Small intestine (tissue), 7 donors: ENCODE measurements at regions not wholly inside any gene's neighbourhood (a gene's known extent, or its start where the extent isn't known, plus 50 kb on each side); places are given as distances from the start of the nearest gene placed in this dataset.

Experiments
- DNase-seq, 2 donors: peaks; one replicate each; pipeline versions ENCODE4 v3.0.0 to v3.0.0-alpha.2; 2013
- FAIRE-seq: peaks from 2 replicates; lab custom pipeline; 2012; peaks lifted over from hg19 to GRCh38; lab: Jason Lieb, UNC
- H3K27ac ChIP-seq, 3 donors: one replicate each; pipeline ENCODE4 v1.5.1; 2013; ENCODE audit warnings: low read length in 2 of 3, mild to moderate bottlenecking in 2 of 3, control low read depth in 1 of 3, inconsistent platforms in 1 of 3, low read depth in 1 of 3, moderate library complexity in 1 of 3
- H3K27me3 ChIP-seq, 3 donors: one replicate each; pipeline ENCODE4 v1.6.1; 2013; ENCODE audit warnings: low read length in 3 of 3, inconsistent platforms in 1 of 3; ENCODE audit not compliant: control insufficient read depth in 3 of 3, insufficient read depth in 3 of 3
- H3K36me3 ChIP-seq, 3 donors: one replicate each; pipeline ENCODE4 v1.6.1; 2013; ENCODE audit warnings: low read length in 3 of 3, inconsistent platforms in 1 of 3, low read depth in 1 of 3, mild to moderate bottlenecking in 1 of 3, moderate library complexity in 1 of 3; ENCODE audit not compliant: control insufficient read depth in 3 of 3, insufficient read depth in 2 of 3
- H3K4me1 ChIP-seq, 3 donors: one replicate each; pipeline ENCODE4 v1.6.1; 2013; ENCODE audit warnings: low read length in 2 of 3, inconsistent platforms in 1 of 3, low read depth in 1 of 3, mild to moderate bottlenecking in 1 of 3, moderate library complexity in 1 of 3; ENCODE audit not compliant: control insufficient read depth in 3 of 3, insufficient read depth in 2 of 3
- H3K4me3 ChIP-seq, 3 donors: one replicate each; pipeline ENCODE4 v1.5.1; 2013; ENCODE audit warnings: low read length in 3 of 3, control low read depth in 1 of 3, inconsistent platforms in 1 of 3, low read depth in 1 of 3, mild to moderate bottlenecking in 1 of 3, moderate library complexity in 1 of 3
- H3K9me3 ChIP-seq, 2 donors: one replicate each; pipeline ENCODE4 v1.6.1; 2013; ENCODE audit warnings: low read depth in 1 of 2, low read length in 1 of 2; ENCODE audit not compliant: control insufficient read depth in 2 of 2, insufficient read depth in 1 of 2
- WGBS, 3 donors: extraction: QIAGEN DNeasy Blood & Tissue Kit; methylation state at CpG; one replicate each; pipeline ENCODE4 v1.1.7; 2013; 5-methylcytosine and 5-hydroxymethylcytosine counted together
- donor health status: healthy with polysubstance abuse.
- donor health status: control.
- donor health status: control.
- donor health status: Bipolar disorder and iron deficiency.
- donor health status: healthy.

DNA sequence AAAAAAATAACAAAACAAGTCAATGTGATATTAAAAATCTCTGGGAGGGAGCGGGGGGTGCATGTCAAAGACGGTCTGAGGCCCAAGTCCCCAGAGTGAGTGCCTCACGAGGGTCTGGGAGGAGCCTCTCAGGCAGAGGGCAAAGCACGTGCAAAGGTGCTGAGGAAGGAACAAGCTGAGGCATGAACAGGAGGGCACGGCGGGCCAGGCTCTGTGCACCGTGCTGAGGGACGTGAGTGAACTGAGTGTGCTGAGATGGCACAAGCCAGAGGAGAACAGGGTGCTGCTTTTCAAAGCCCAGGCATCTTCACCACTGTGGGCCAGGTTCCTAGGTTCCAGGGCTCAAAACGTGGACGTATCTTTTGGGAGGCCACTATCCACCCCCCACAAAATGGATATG lies 142.1 kb upstream of the PHACTR3 start:
- Histone ChIP-seq H3K4me1 (no peaks in the 10 kb centered on the region), H3K27me3 (peaks cover 0 to 3% (median 0%) of the 10 kb centered on the region in 3 donors), H3K9me3 (peaks cover 0 to 6% of the 10 kb centered on the region in 2 donors), H3K27ac (no peak overlapping the region), H3K4me3 (no peak overlapping the region), H3K36me3 (no peaks in the 10 kb centered on the region)
- 77 to 84% (median 83%) methylated on average over 9 to 10 of the region's 10 CpGs for WGBS, 3 donors
- DNase-seq (no peak), FAIRE-seq (no peak)

DNA sequence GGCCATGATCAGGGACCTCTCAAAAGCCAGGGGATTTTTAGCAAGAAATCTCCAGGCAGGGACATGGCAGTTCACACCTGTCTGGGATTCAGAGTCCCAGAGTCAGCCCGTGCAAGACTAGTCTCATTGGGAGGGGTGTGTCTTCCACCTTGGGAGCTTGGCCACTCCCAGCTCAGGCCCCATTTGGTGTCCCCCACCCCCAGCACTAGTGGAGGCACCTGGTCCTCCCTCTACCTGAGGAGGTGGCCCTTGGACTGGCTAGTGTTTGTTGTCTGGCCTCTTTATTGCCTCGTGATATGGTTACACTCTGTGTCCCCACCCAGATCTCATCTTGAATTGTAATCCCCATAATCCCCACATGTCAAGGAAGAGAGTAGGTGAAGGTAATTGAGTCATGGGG lies 140.8 kb upstream of the PHACTR3 start:
- Histone ChIP-seq H3K36me3 (no peaks in the 10 kb centered on the region), H3K4me1 (no peaks in the 10 kb centered on the region), H3K27me3 (peaks cover 0 to 3% (median 0%) of the 10 kb centered on the region in 3 donors), H3K4me3 (no peak overlapping the region), H3K27ac (no peak overlapping the region), H3K9me3 (peaks cover 0 to 6% of the 10 kb centered on the region in 2 donors)
- 13 to 61% (median 42%) methylated on average over 2 of the region's 2 CpGs for WGBS, 3 donors
- DNase-seq (peak; percentile 19 to 25), FAIRE-seq (no peak)

DNA sequence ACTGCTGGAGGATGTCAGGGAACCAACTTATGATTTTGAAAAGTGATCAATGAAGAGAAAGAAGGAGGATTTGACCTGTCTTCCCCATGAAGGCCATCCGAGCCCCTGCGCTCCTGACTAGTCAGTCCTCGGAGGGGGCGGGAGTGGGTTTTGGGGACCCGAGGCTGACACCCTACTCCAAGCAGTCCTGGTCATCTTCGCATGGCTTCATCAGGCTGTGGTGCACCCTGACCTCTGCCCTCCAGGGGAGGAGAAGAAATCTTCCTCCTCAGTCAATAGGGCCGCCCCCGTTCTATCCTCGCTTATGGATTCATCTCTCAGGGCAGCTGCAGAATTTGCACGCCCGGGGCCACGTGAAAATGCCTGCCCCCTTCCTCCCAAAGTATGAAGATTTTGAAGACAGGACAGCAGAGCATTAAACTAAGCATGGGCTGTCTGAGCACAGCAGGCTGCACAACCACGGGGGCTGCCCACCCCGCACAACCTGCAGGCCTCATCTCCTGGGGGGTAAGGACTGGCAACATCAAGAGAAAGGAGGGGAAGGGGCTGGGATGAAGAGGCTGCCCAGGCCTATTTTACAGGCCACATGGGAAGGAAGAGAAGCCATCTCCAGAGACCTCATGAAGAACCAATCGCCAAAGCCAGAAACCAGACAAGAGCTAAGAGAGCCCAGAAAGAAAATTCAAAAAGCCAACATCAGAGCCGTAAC lies 138.1 kb upstream of the PHACTR3 start:
- H3K4me1 ChIP-seq: no peaks in the 10 kb centered on the region
- no peaks in the 10 kb centered on the region for H3K36me3 ChIP-seq
- FAIRE-seq (no peak), DNase-seq (no peak)
- H3K4me3 ChIP-seq: no peak overlapping the region
- 90 to 94% (median 92%) methylated on average over 16 of the region's 16 CpGs for WGBS, 3 donors
- no peaks in the 10 kb centered on the region for H3K9me3 ChIP-seq
- no peak overlapping the region for H3K27ac ChIP-seq
- H3K27me3 ChIP-seq: peaks cover 0 to 2% (median 0%) of the 10 kb centered on the region in 3 donors

DNA sequence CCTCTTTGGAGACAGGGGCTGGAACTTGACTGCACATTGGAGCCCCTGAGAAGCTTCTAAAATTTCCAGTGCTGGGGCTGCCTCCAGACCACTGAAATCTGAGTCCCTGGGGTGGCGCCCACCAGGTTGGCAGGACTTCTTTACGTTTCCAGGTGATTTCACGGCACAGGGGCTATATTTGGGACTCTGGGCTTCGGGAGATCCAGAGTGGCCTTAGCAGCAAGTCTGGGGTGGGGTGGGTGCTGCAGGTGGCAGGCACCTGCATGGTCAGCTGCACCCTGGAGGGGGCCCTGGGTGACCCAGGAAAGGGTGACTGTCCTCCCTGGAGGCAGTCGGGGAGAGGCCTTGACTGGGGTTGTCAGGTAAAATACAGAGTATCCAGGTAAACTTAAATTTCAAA lies 135.5 kb upstream of the PHACTR3 start:
- no peaks in the 10 kb centered on the region for H3K36me3 ChIP-seq
- FAIRE-seq (no peak), DNase-seq (no peak)
- peaks cover 0 to 2% of the 10 kb centered on the region in 2 donors for H3K9me3 ChIP-seq
- no peak overlapping the region for H3K4me3 ChIP-seq
- H3K4me1 ChIP-seq: no peaks in the 10 kb centered on the region
- 84 to 90% (median 84%) methylated on average over 5 of the region's 5 CpGs for WGBS, 3 donors
- H3K27me3 ChIP-seq: peaks cover 0 to 2% (median 0%) of the 10 kb centered on the region in 3 donors
- H3K27ac ChIP-seq: no peak overlapping the region

- no peak overlapping the region for H3K4me3 ChIP-seq
- FAIRE-seq (no peak), DNase-seq (peak; percentile 6 to 71)
- 53 to 74% (median 61%) methylated on average over 33 to 34 of the region's 34 CpGs for WGBS, 3 donors
- no peak overlapping the region for H3K27ac ChIP-seq
- H3K4me1 ChIP-seq: no peaks in the 10 kb centered on the region
- peaks cover 0 to 2% of the 10 kb centered on the region in 2 donors for H3K9me3 ChIP-seq
- no peaks in the 10 kb centered on the region for H3K36me3 ChIP-seq
- H3K27me3 ChIP-seq: peaks cover 0 to 2% (median 0%) of the 10 kb centered on the region in 3 donors
These were observed 134.8 kb upstream of the PHACTR3 start for GRCh38 chr20:59469267-59470252.

GRCh38 chr20:59470521-59470920 lies 133.8 kb upstream of the PHACTR3 start:
- no peak overlapping the region for H3K27ac ChIP-seq
- H3K27me3 ChIP-seq: peaks cover 0 to 2% (median 0%) of the 10 kb centered on the region in 3 donors
- WGBS, 3 donors: 93 to 94% (median 93%) methylated on average over 20 of the region's 20 CpGs
- DNase-seq: no peak
- FAIRE-seq: no peak
- no peak overlapping the region for H3K4me3 ChIP-seq
- H3K4me1 ChIP-seq: no peaks in the 10 kb centered on the region
- peaks cover 0 to 2% of the 10 kb centered on the region in 2 donors for H3K9me3 ChIP-seq
- H3K36me3 ChIP-seq: no peaks in the 10 kb centered on the region

DNA sequence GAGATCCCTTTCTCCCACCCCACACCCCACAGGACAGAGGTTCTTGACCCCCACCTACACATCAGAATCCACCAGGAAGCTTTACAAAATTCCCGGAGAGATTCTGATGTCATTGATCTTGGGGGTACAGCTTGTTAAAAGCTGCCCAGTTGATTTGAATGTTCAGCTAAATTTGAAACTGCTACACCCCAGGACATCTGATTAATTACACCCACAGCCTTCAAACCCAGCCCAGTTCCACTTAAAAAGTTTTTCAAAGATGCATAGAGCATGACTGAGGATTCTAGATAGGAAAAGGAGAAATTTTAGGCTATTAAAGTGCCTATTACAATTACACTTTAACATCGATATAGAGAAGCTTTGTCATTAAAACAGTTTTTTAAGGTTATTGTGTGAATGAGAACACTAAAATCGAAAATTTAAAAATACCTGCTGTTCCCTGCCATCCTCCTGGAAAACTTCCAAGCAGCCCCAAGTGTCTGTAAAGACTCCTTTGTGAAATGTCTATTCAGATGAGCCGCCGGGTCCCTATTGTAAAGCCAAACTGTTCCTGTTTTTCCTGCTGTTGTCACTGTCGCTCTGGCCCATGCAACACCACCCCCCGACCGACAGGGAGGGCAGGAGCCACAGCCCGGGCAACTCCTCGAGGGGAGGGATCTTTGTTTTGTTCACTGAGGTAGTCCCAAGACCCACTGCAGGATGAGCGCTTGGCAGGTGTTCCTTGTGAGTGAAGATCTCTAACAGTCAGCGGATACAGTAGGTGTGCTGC lies 132.5 kb upstream of the PHACTR3 start:
- no peak for DNase-seq
- no peak for FAIRE-seq
- 71 to 79% (median 73%) methylated on average over 12 of the region's 12 CpGs for WGBS, 3 donors
- H3K4me1 ChIP-seq: no peaks in the 10 kb centered on the region
- H3K9me3 ChIP-seq: peaks cover 0 to 2% of the 10 kb centered on the region in 2 donors
- H3K36me3 ChIP-seq: no peaks in the 10 kb centered on the region
- no peak overlapping the region for H3K4me3 ChIP-seq
- peaks cover 0 to 2% (median 0%) of the 10 kb centered on the region in 3 donors for H3K27me3 ChIP-seq
- H3K27ac ChIP-seq: no peak overlapping the region

GRCh38 chr20:59473742-59474141 lies 130.6 kb upstream of the PHACTR3 start:
- Histone ChIP-seq H3K9me3 (peaks cover 0 to 2% of the 10 kb centered on the region in 2 donors), H3K4me3 (no peak overlapping the region), H3K27ac (no peak overlapping the region), H3K27me3 (peaks cover 0 to 2% (median 0%) of the 10 kb centered on the region in 3 donors), H3K36me3 (no peaks in the 10 kb centered on the region), H3K4me1 (no peaks in the 10 kb centered on the region)
- WGBS, 3 donors: 12 to 64% (median 24%) methylated on average over 2 of the region's 2 CpGs
- no peak for FAIRE-seq
- no peak for DNase-seq
